ENCODE measurements at regions not wholly inside any gene's neighbourhood (a gene's known extent, or its start where the extent isn't known, plus 50 kb on each side); places are given as distances from the start of the nearest gene placed in this dataset.

- Histone ChIP-seq H3K27ac (no peak overlapping the region), H3K27me3 (no peaks in the 10 kb centered on the region), H3K9me3 (no peaks in the 10 kb centered on the region), H3K4me1 (peaks cover 23% of the 10 kb centered on the region), H3K36me3 (no peaks in the 10 kb centered on the region), H3K4me3 (no peak overlapping the region)
- DNase-seq (ENCODE audit: low spot score in 2 of 2): no peak
- 86% methylated on average over 9 of the region's 10 CpGs for WGBS
- TF ChIP-seq EP300 (IDR thresholded peaks at IDR 0.05): no peak
- no peak for TF ChIP-seq POLR2AphosphoS5 (IDR thresholded peaks at IDR 0.05)
- no peak for TF ChIP-seq POLR2A (IDR thresholded peaks at IDR 0.05)
- no peak for TF ChIP-seq CTCF (IDR thresholded peaks at IDR 0.05)
Observed at GRCh38 chr16:81185416-81185815, 53.1 kb upstream of the BCO1 start.

- 29% methylated on average over 12 of the region's 13 CpGs for WGBS
- no peaks in the 10 kb centered on the region for H3K9me3 ChIP-seq
- peak overlapping the region; percentile 73 for H3K27ac ChIP-seq
- H3K36me3 ChIP-seq: no peaks in the 10 kb centered on the region
- H3K27me3 ChIP-seq: no peaks in the 10 kb centered on the region
- TF ChIP-seq POLR2A (IDR thresholded peaks at IDR 0.05) (peak in 1 of 2 donors; percentile 15), CTCF (IDR thresholded peaks at IDR 0.05) (no peak), EP300 (IDR thresholded peaks at IDR 0.05) (no peak), POLR2AphosphoS5 (IDR thresholded peaks at IDR 0.05) (peak in 2 of 3 donors; percentile 32 to 54)
- peak overlapping the region; percentile 40 for H3K4me3 ChIP-seq
- H3K4me1 ChIP-seq: peaks cover 8% of the 10 kb centered on the region
- DNase-seq (ENCODE audit: low spot score in 2 of 2): peak; percentile 94 to 96
Observed at GRCh38 chr16:81181013-81181720, 57.3 kb upstream of the BCO1 start.

DNA sequence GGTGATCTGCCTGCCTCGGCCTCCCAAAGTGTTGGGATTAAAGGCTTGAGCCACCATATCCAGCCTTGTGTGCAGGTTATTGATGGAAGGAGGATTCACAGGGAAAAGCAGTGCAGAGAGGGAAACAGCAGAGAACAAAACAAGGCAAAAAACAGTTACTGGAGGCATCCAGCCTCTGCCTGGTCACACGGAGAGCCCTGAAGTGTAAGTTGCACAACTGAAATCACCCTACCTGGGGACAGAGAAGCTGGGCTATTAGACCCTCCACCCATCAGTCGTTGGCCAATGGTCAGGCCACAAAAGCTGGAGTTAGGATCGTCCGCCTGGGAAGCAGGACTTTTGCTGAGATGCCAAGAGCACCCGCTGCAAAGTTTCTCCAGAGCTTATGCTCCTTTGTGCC, 57.9 kb upstream of the BCO1 start:
- peak overlapping the region; percentile 40 for H3K4me3 ChIP-seq
- peak overlapping the region; percentile 73 for H3K27ac ChIP-seq
- TF ChIP-seq POLR2AphosphoS5 (IDR thresholded peaks at IDR 0.05) (no peak), CTCF (IDR thresholded peaks at IDR 0.05) (no peak), EP300 (IDR thresholded peaks at IDR 0.05) (no peak), POLR2A (IDR thresholded peaks at IDR 0.05) (no peak)
- H3K4me1 ChIP-seq: peaks cover 8% of the 10 kb centered on the region
- 76% methylated on average over 6 of the region's 6 CpGs for WGBS
- DNase-seq (ENCODE audit: low spot score in 2 of 2): no peak
- H3K36me3 ChIP-seq: no peaks in the 10 kb centered on the region
- H3K27me3 ChIP-seq: no peaks in the 10 kb centered on the region
- no peaks in the 10 kb centered on the region for H3K9me3 ChIP-seq

DNA sequence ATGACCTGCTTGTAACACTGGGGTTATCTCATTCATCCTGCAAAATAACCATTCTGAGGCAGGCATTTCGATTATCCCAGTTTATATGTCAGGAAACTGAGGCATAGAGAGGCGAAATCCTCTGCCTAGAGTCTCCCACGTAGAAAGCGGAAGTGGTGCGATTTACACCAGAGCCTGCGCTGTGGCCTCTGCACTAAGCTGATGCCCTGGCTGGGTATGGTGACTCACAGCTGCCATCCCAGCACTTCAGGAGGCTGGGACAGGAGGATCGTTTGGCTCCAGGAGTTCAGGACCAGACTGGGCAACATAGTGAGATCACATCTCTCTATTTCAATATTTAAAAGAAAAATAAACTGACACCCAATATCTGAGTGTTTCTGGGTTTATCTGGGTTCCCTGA, 59.3 kb upstream of the BCO1 start:
- 84% methylated on average over 7 of the region's 7 CpGs for WGBS
- Histone ChIP-seq H3K4me1 (peaks cover 8% of the 10 kb centered on the region), H3K36me3 (no peaks in the 10 kb centered on the region), H3K9me3 (no peaks in the 10 kb centered on the region), H3K27ac (no peak overlapping the region), H3K27me3 (no peaks in the 10 kb centered on the region), H3K4me3 (peak overlapping the region; percentile 40)
- DNase-seq (ENCODE audit: low spot score in 2 of 2): no peak
- TF ChIP-seq POLR2AphosphoS5 (IDR thresholded peaks at IDR 0.05): no peak
- TF ChIP-seq POLR2A (IDR thresholded peaks at IDR 0.05): no peak

- no peak for TF ChIP-seq EP300 (IDR thresholded peaks at IDR 0.05)
- no peak for TF ChIP-seq CTCF (IDR thresholded peaks at IDR 0.05)
- no peak for TF ChIP-seq POLR2A (IDR thresholded peaks at IDR 0.05)
- TF ChIP-seq POLR2AphosphoS5 (IDR thresholded peaks at IDR 0.05): no peak
- 61% methylated on average over 7 of the region's 7 CpGs for WGBS
Observed at GRCh38 chr16:81175325-81175891, 63.1 kb upstream of the BCO1 start.

More at GRCh38 chr16:81175325-81175891, 63.1 kb upstream of the BCO1 start:
- Histone ChIP-seq H3K4me1 (no peaks in the 10 kb centered on the region), H3K4me3 (no peak overlapping the region), H3K27me3 (no peaks in the 10 kb centered on the region), H3K9me3 (no peaks in the 10 kb centered on the region), H3K36me3 (no peaks in the 10 kb centered on the region), H3K27ac (no peak overlapping the region)
- DNase-seq (ENCODE audit: low spot score in 2 of 2): no peak

Measured in suprapubic skin (tissue), 4 donors.